ENCODE measurements at regions not wholly inside any gene's neighbourhood (a gene's known extent, or its start where the extent isn't known, plus 50 kb on each side); places are given as distances from the start of the nearest gene placed in this dataset.
"Not testable (repeated sequence)": the region's sequence is repeated elsewhere in the genome, so short reads cannot be mapped to it uniquely, and the experiment has no call there.

DNA sequence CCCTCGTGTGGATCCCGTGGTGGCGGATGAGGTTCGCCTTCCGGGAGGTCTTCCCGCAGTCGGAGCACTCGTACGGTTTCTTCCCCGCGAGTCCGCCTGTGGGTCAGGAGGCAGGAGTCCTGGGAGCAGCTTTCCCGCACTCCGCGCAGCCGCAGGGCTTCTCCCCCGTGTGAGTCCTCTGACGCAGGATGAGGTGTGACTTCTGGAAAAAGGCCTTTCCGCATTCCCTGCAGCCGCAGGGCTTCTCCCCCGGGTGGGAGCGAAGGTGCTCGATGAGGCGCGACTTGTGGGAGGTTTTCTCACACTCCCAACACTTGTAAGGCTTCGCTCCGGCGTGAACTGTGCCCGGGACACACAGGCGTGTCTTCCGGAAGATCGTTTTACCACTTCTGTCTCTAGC lies 68.8 kb upstream of the WIPI2 start:
- not testable (repeated sequence) for TF ChIP-seq CTCF (optimal IDR thresholded peaks at IDR 0.05 in 1 of 3, IDR thresholded peaks at IDR 0.05 in 1 of 3, conservative IDR thresholded peaks at IDR 0.05 in 1 of 3; ENCODE audit: extremely low read depth in 1 of 3, insufficient read depth in 2 of 3, low read length in 3 of 3); EZH2 (IDR thresholded peaks at IDR 0.05; ENCODE audit: low read length)
